ENCODE measurements at regions not wholly inside any gene's neighbourhood (a gene's known extent, or its start where the extent isn't known, plus 50 kb on each side); places are given as distances from the start of the nearest gene placed in this dataset.
"Not testable (repeated sequence)": the region's sequence is repeated elsewhere in the genome, so short reads cannot be mapped to it uniquely, and the experiment has no call there.

DNA sequence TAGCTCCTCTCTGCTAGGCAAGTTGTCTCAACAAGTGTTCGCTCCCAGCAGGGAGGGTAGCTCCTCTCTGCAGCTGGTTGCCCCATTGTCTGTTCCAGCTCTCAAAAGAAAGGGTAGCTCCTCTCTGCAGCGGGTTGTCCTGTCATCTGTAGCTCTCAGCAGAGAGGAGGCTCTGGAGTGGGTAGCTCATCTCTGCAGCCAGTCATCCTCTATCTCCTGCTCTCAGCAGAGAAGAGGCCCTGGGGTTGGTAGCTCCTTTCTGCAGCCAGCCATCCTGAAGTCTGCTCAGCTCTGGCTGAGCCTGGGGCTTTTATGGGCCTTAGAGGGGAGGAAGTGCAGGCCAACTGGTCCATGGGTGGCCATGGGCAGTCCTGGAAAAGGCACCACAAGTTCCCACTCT, 342.7 kb downstream of the PTTG2 start:
- no peak for DNase-seq (ENCODE audit: extremely low read depth, low read depth)
- TF ChIP-seq, protein P1, sequence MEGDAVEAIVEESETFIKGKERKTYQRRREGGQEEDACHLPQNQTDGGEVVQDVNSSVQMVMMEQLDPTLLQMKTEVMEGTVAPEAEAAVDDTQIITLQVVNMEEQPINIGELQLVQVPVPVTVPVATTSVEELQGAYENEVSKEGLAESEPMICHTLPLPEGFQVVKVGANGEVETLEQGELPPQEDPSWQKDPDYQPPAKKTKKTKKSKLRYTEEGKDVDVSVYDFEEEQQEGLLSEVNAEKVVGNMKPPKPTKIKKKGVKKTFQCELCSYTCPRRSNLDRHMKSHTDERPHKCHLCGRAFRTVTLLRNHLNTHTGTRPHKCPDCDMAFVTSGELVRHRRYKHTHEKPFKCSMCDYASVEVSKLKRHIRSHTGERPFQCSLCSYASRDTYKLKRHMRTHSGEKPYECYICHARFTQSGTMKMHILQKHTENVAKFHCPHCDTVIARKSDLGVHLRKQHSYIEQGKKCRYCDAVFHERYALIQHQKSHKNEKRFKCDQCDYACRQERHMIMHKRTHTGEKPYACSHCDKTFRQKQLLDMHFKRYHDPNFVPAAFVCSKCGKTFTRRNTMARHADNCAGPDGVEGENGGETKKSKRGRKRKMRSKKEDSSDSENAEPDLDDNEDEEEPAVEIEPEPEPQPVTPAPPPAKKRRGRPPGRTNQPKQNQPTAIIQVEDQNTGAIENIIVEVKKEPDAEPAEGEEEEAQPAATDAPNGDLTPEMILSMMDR (IDR thresholded peaks at IDR 0.05; ENCODE audit: low read depth, low read length, missing control alignments), result no peak
- no peak overlapping the region for H3K4me3 ChIP-seq (replicated peaks; ENCODE audit: low read depth, low read length)

DNA sequence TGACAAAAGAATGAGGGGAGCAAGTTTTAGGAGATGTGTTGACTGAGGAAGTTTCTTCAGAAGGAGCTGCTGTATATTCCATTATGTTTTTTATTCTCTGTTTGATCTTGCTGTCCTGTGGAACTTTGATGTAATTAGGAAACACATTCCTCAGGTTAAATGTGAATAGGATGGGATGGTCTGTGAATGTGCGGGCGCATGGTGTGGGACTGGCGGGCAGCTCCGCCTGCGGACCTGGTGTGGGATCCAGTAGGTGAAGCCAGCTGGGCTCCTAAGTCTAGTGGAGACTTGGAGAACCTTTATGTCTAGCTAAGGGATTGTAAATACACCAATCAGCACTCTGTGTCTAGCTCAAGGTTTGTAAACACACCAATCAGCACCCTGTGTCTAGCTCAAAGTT, 344.3 kb downstream of the PTTG2 start:
- H3K4me3 ChIP-seq (replicated peaks; ENCODE audit: low read depth, low read length); DNase-seq (ENCODE audit: extremely low read depth, low read depth): not testable (repeated sequence)

DNA sequence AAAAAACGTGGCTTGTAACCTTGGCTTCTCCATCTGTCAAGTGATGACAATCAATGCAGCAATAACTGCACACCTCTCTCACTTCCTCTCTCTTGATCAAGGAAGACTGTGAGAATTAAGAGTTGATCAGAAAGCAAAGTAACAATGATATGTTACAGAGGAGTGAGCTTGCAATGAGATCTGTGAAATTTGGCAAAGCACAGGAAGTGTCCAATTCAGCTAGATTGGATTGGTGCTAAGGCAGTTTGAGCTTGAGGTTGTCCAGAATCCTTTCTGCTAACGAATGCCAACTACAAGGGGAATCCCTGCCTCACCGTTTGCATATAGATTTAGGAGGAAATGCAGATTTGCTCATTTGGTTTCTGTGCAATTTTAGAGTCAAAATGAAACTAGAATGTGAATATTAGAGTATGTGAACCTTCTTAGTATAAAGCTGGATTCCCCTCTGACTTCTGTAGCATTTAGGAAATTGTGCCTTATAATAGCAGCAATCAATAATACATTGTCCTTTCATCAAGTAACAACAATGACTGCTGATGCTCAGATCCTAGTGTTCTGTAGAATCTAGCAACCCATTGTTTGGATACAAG, 346.4 kb downstream of the PTTG2 start:
- TF ChIP-seq, protein P1 (IDR thresholded peaks at IDR 0.05; ENCODE audit: low read depth, low read length, missing control alignments), result no peak
- no peak for DNase-seq (ENCODE audit: extremely low read depth, low read depth)
- H3K4me3 ChIP-seq (replicated peaks; ENCODE audit: low read depth, low read length), result no peak overlapping the region

DNA sequence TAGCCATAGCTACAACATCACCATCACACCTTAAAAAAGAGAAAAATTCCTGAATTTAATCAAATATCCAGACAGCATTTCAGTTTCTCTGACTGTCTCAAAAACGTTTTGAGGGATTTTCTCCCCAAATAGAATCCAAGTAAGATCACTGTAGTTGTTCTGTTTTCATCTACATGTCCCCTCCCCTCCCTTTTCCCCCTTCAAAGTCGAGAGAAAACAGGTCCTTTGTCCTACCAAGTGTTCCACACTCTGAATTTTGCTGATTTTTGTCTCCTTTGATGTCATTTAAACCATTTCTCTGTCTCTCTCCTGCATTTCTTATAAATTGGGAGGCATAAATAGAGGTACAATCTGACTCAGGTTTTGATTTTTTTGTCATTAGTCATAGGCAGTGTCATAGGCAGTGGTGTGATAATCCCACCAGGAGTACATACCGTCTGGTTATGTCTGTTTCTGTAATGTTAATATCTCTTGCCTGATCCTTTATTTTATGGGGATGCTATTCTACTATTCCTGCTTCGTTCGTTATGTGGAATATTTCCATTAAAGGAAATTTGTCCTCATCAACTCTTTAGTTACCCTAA, 348.6 kb downstream of the PTTG2 start:
- no peak for DNase-seq (ENCODE audit: extremely low read depth, low read depth)
- TF ChIP-seq, protein P1 (IDR thresholded peaks at IDR 0.05; ENCODE audit: low read depth, low read length, missing control alignments), result no peak
- H3K4me3 ChIP-seq (replicated peaks; ENCODE audit: low read depth, low read length), result no peak overlapping the region

DNA sequence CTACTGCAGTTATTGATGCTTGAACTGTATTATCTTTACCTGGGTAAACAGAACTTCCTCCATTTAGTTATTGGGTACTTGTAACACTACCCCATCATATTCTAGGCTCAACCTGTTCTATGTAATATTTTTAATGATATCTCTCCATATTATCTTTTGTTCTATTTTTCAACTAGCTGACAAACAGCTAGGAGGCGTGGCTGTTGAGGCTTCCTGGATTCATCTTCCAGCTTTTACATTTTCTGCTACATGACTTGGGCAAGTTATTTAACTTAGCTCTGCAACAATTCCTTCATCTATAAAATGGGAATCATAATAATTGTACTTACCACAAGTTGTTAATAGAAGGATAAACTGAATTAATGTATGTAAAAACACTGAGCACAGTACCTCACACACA, 349.3 kb downstream of the PTTG2 start:
- TF ChIP-seq, protein P1 (IDR thresholded peaks at IDR 0.05; ENCODE audit: low read depth, low read length, missing control alignments), result no peak
- H3K4me3 ChIP-seq (replicated peaks; ENCODE audit: low read depth, low read length), result no peak overlapping the region
- no peak for DNase-seq (ENCODE audit: extremely low read depth, low read depth)

DNA sequence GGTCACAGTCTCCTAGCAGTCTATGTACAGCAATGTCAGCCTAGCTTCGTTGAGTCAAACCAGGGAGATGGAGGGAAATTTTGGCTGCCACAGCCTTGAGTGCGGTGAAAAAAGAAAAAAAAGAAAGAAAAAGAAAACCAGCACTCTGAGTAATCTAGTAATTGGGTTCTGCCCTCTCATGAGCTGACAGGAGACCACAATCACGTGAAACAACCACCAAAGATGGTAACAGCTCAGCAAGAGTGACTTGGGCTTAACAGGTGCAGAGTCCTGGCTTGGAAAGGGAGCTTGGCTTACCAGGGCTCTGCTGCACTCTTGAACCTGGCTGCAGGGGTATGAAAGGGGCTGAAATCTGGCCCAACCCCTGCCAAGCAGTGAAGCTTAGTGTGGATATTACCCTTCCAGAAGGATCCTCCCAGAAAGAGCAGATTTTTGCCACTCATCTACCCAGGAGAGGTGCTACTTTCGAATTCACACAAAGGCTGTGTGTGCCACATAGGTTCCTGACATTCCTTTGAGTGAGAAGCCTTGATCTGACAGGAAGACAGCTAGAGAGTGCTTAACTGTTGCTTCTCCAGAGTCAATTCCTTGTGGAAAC, 350.3 kb downstream of the PTTG2 start:
- DNase-seq (ENCODE audit: extremely low read depth, low read depth), result no peak
- no peak overlapping the region for H3K4me3 ChIP-seq (replicated peaks; ENCODE audit: low read depth, low read length)
- TF ChIP-seq, protein P1 (IDR thresholded peaks at IDR 0.05; ENCODE audit: low read depth, low read length, missing control alignments), result no peak

DNA sequence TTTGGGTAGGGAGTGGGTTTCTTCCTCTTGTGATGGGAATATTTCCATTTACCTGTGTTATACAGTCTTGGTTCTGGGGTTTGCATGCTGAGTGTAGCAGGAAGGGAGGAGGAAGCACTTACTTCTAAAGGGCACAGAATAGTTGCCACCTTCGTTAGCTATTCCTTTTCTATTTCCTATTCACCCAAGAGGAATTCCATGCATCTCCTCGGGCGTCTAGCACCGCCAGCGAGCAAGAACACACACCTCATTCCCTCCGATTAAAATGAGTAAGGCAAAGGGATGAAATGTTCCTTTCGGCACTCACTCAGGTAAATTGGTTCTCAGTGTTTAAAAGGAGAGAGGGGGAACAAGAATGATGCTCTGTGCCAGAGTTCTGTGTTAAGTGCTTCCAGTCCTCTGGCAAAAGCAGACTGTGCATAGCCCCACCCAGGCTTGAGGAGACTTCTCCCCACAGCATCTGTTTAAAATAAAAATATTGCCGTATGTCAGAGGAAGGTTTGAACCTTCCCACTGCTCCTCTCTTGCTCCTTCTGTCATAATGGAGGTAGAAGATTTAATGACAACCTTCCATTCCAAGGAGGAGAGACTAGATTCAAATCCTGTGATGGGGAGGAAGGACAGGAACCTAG, 351.4 kb downstream of the PTTG2 start:
- DNase-seq (ENCODE audit: extremely low read depth, low read depth), result no peak
- H3K4me3 ChIP-seq (replicated peaks; ENCODE audit: low read depth, low read length), result no peak overlapping the region
- TF ChIP-seq, protein P1 (IDR thresholded peaks at IDR 0.05; ENCODE audit: low read depth, low read length, missing control alignments), result no peak

Data from HFF-Myc (cell line).